ENCODE measurements at regions not wholly inside any gene's neighbourhood (a gene's known extent, or its start where the extent isn't known, plus 50 kb on each side); places are given as distances from the start of the nearest gene placed in this dataset.

GRCh38 chr18:9017905-9018227 lies 84.6 kb upstream of the NDUFV2 start:
- in situ Hi-C loops (cut with MboI): loop anchor here (10.0 kb wide), 1 partner anchor 897 kb away; the partner anchor contains the start of gene VAPA
- Histone ChIP-seq H3K4me3 (peak overlapping the region; percentile 1; the same call in 1 of the 2 replicates), H3K9me3 (replicated peaks; ENCODE audit: control insufficient read depth, insufficient read depth, low read depth, low read length) (no peaks in the 10 kb centered on the region; the same call in 1 of the 2 replicates), H3K9me1 (ENCODE audit: control insufficient read depth, insufficient read depth, low read length) (no peaks in the 10 kb centered on the region), H4K20me1 (replicated peaks; ENCODE audit: control insufficient read depth, insufficient read depth, low read length) (no peaks in the 10 kb centered on the region), H3K9ac (ENCODE audit: insufficient read depth in 1 of 2, low read depth in 2 of 2, low read length in 2 of 2) (peak overlapping the region; percentile 75 to 80; a peak in 3 of 4 replicates), H3K4me2 (ENCODE audit: insufficient read depth, low read length) (peak overlapping the region; percentile 74), H3K27ac (ENCODE audit: extremely low read depth, low read depth, low read length) (peak overlapping the region; percentile 92), H2AFZ (ENCODE audit: low read depth, low read length) (peak overlapping the region; percentile 83), H3K27me3 (ENCODE audit: control insufficient read depth in 2 of 2, insufficient read depth in 2 of 2, low read length in 2 of 2) (no peaks in the 10 kb centered on the region), H3K4me1 (replicated peaks in 1 of 2; ENCODE audit: control insufficient read depth in 2 of 2, insufficient read depth in 2 of 2, low read length in 2 of 2) (peaks cover 28 to 41% of the 10 kb centered on the region in 2 experiments), H3K36me3 (ENCODE audit: control insufficient read depth, insufficient read depth, low read length) (no peaks in the 10 kb centered on the region), H3K79me2 (ENCODE audit: control insufficient read depth, insufficient read depth, low read length) (no peaks in the 10 kb centered on the region; the same call in 2 of the 3 replicates)
- no TSS peak for BruUV-seq (replicated peaks)
- FAIRE-seq (no peak), ATAC-seq (no peak; the same call in 2 of the 3 replicates), DNase-seq (ENCODE audit: extremely low read depth in 1 of 4, low spot score in 3 of 4) (no peak)
- ChIA-PET CTCF (ENCODE audit: low intra/inter-chr PET ratio) (no interaction called here), POLR2A (interaction anchor here (0.6 to 1.8 kb wide), 10 partner anchors 9 to 120 kb away, joined by 3 to 21 read pairs (median 4); no protein-coding TSS in a partner anchor)
- intact Hi-C loops (cut with micrococcal nuclease): no loop called here
- 19% methylated on average over 6 of the region's 6 CpGs for WGBS (ENCODE audit: insufficient coverage, low coverage, missing lambda C conversion rate)
- peak; percentile 20; the same call in 1 of the 2 replicates for TF ChIP-seq ZNF175 (CRISPR knock-in tag; IDR thresholded peaks at IDR 0.05; ENCODE audit: low read depth)
- TF ChIP-seq ZNF217 (CRISPR knock-in tag; IDR thresholded peaks at IDR 0.05): no peak
- TF ChIP-seq ZNF699 (CRISPR knock-in tag; IDR thresholded peaks at IDR 0.05; ENCODE audit: insufficient replicate concordance): no peak
- no peak for TF ChIP-seq ATF6 (CRISPR knock-in tag; IDR thresholded peaks at IDR 0.05)
- peak; percentile 28; the same call in 1 of the 2 replicates for TF ChIP-seq DMBX1 (CRISPR knock-in tag; IDR thresholded peaks at IDR 0.05; ENCODE audit: borderline replicate concordance)
- no peak for TF ChIP-seq CHD4 (IDR thresholded peaks at IDR 0.05; ENCODE audit: insufficient read depth, insufficient replicate concordance, low read depth, low read length, poor library complexity, severe bottlenecking)
- TF ChIP-seq SIN3A (IDR thresholded peaks at IDR 0.05; ENCODE audit: borderline replicate concordance in 2 of 2, control insufficient read depth in 1 of 2, low read depth in 2 of 2, low read length in 2 of 2): no peak
- TF ChIP-seq ELF1 (tag; IDR thresholded peaks at IDR 0.05): 0 out of 2 replicates have a peak, but pooled peaks have one; percentile 14
- TF ChIP-seq ETV1 (tag; conservative IDR thresholded peaks at IDR 0.05; ENCODE audit: low read depth): peak; percentile 50
- TF ChIP-seq HMBOX1 (IDR thresholded peaks at IDR 0.05): peak; percentile 55; the same call in 1 of the 2 replicates
- TF ChIP-seq HDAC8 (tag; IDR thresholded peaks at IDR 0.05): 0 out of 2 replicates have a peak, but pooled peaks have one; percentile 10
- no peak for TF ChIP-seq ASH1L (IDR thresholded peaks at IDR 0.05; ENCODE audit: borderline replicate concordance, low read depth, partially characterized antibody)
- TF ChIP-seq NR2C1 (IDR thresholded peaks at IDR 0.05): no peak
- TF ChIP-seq NR2C1 (tag; IDR thresholded peaks at IDR 0.05): peak; percentile 21; the same call in 1 of the 2 replicates
- TF ChIP-seq CHD1 (IDR thresholded peaks at IDR 0.05; ENCODE audit: low read length): peak; percentile 4
- 0 out of 2 replicates have a peak, but pooled peaks have one; percentile 23 for TF ChIP-seq ZNF23 (CRISPR knock-in tag; IDR thresholded peaks at IDR 0.05)
- peak; percentile 17; the same call in 1 of the 2 replicates for TF ChIP-seq FOXO4 (CRISPR knock-in tag; IDR thresholded peaks at IDR 0.05)
- TF ChIP-seq CBFA2T2 (conservative IDR thresholded peaks at IDR 0.05): no peak
- 0 out of 2 replicates have a peak, but pooled peaks have one; percentile 28 for TF ChIP-seq ZFP1 (CRISPR knock-in tag; IDR thresholded peaks at IDR 0.05)

Data from K562 (cell line).